ENCODE measurements at regions not wholly inside any gene's neighbourhood (a gene's known extent, or its start where the extent isn't known, plus 50 kb on each side); places are given as distances from the start of the nearest gene placed in this dataset.
"Not testable (repeated sequence)": the region's sequence is repeated elsewhere in the genome, so short reads cannot be mapped to it uniquely, and the experiment has no call there.

- Mint-ChIP-seq H3K4me3 (no peak overlapping the region), H3K36me3 (no peaks in the 10 kb centered on the region), H3K27ac (no peak overlapping the region), H3K4me1 (no peaks in the 10 kb centered on the region), H3K27me3 (peaks cover 11 to 27% (median 25%) of the 10 kb centered on the region in 3 donors), H3K9me3 (peaks cover 0 to 2% (median 0%) of the 10 kb centered on the region in 7 donors)
- DNase-seq (no peak), ATAC-seq (ENCODE audit: low read depth in 2 of 2) (no peak)
Measured at GRCh38 chr16:85196976-85197375, 84.7 kb upstream of the CIBAR2 start.

DNA sequence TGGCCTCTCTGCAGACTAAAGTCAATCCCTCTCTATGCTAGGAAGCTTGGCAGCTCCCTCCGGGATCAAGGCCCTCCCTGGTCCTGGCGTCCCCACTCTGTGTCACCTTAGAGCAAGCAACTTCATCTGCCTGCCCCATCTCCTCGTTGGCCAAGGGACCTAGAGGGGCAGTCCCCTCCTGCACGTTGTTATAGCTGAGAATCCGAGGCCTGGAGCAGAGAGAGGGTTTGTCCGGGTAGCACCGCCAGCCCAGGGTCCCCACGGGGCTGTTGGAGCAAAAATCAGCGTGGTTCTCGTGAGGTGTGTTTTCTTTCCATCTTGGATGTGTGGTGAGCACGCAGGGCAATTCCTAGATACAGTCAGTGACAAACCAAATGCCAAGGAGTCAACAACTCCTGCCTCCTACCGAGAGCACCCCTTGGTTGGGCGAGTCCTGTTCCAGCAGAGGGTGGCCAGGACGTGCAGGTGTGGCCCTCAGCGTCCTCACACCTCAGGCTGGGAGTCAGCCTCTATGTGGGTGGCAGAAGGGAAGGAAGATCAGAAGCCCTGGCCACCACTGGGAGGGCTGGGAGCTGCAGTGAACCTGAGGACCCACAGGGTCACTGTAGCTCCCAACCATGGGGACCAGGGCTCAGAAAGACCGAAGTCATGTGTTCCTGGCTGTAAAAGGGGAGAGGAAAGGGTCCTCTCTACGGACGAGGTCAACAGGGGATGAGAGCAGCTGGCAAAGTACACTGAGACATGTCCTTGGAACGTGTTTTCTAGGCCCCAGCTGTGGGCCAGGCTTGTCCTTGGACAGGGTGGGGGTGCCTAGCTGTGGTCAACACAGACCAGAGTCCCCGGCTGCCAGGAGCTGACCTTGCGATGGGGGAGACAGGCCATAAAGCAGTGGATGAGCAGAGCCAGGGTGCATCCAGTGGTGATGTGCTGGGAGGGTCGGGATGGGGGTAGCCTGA lies 85.6 kb upstream of the CIBAR2 start:
- DNase-seq, result no peak
- H3K4me1 Mint-ChIP-seq, result no peaks in the 10 kb centered on the region
- H3K4me3 Mint-ChIP-seq, result no peak overlapping the region
- no peak for ATAC-seq (ENCODE audit: low read depth in 2 of 2)
- H3K9me3 Mint-ChIP-seq, result no peaks in the 10 kb centered on the region
- H3K27ac Mint-ChIP-seq, result no peak overlapping the region
- peaks cover 5 to 27% (median 25%) of the 10 kb centered on the region in 3 donors for H3K27me3 Mint-ChIP-seq
- no peaks in the 10 kb centered on the region for H3K36me3 Mint-ChIP-seq

GRCh38 chr16:85199069-85199725 lies 86.9 kb upstream of the CIBAR2 start:
- Mint-ChIP-seq H3K4me3 (no peak overlapping the region), H3K9me3 (no peaks in the 10 kb centered on the region), H3K27me3 (peaks cover 5 to 29% (median 25%) of the 10 kb centered on the region in 3 donors), H3K36me3 (no peaks in the 10 kb centered on the region), H3K27ac (no peak overlapping the region), H3K4me1 (no peaks in the 10 kb centered on the region)
- ATAC-seq (ENCODE audit: low read depth in 2 of 2) (no peak), DNase-seq (no peak)

DNA sequence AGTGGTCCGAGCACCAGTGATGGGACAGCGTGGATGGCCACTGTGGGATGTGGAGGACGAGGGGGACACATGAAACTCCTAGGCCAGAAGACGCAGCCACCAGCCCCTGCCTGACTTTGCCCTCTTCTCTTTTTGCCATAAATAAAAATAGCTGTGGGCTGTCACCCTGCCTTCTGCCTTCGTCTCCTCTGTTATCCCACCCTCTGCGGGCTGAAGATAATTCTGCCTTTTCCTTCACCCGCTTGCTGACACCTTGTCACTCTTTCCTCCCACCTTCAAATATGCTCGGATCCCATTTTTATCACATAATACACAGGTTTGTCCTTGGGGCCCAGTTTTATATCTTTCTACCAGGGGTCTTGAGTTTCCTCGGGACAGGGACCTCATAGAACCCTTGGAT lies 87.6 kb upstream of the CIBAR2 start:
- no peaks in the 10 kb centered on the region for H3K36me3 Mint-ChIP-seq
- no peaks in the 10 kb centered on the region for H3K4me1 Mint-ChIP-seq
- H3K27ac Mint-ChIP-seq, result peak overlapping the region in 1 of 6 donors; percentile 63
- no peak overlapping the region for H3K4me3 Mint-ChIP-seq
- no peak for ATAC-seq (ENCODE audit: low read depth in 2 of 2)
- no peak for DNase-seq
- H3K9me3 Mint-ChIP-seq, result no peaks in the 10 kb centered on the region
- peaks cover 5 to 22% (median 18%) of the 10 kb centered on the region in 3 donors for H3K27me3 Mint-ChIP-seq

DNA sequence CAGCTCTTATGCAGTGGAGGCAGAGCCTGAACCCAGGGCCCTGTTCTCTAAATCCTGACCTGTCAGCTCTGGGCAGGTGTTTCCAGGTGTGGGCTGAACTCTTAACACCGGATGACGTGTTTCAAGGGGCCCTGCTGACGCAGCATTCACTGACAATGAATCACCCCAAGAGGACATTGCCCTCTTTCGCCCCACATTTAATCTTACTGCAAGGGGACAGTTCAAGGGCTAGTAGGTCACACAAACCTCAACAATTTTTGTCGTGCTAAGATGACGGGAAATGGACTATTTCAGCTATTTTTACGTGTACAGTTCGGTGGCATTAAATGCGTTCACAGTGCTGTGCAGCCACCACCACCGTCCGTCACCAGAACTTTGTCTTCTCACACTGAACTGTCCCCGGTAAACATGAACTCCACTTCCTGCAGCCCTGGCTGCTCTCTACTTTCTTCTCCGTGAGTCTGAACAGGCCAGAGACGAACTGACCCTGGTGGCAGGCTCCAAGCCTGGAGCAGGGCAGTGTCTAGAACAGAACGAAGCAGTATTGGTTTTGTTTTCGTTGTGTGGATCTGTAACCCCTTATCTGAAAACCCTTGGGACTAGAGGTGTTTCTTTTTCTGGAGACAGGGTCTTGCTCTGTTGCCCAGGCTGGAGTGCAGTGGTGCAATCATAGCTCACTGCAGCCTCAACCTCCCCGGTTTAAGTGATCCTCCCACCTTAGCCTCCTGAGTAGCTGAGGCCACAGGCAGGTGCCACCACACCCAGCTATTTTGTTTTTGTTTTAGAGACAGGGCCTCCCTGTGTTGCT lies 88.4 kb upstream of the CIBAR2 start:
- H3K27ac Mint-ChIP-seq, result no peak overlapping the region
- H3K36me3 Mint-ChIP-seq, result no peaks in the 10 kb centered on the region
- no peak for ATAC-seq (ENCODE audit: low read depth in 2 of 2)
- H3K4me1 Mint-ChIP-seq, result no peaks in the 10 kb centered on the region
- H3K9me3 Mint-ChIP-seq, result no peaks in the 10 kb centered on the region
- H3K4me3 Mint-ChIP-seq, result no peak overlapping the region
- no peak for DNase-seq
- H3K27me3 Mint-ChIP-seq, result peaks cover 5 to 24% (median 21%) of the 10 kb centered on the region in 3 donors

GRCh38 chr16:85201574-85201973 lies 89.3 kb upstream of the CIBAR2 start:
- Mint-ChIP-seq H3K4me3 (no peak overlapping the region), H3K4me1 (no peaks in the 10 kb centered on the region), H3K27me3 (peaks cover 5 to 26% (median 25%) of the 10 kb centered on the region in 3 donors), H3K36me3 (no peaks in the 10 kb centered on the region), H3K27ac (no peak overlapping the region), H3K9me3 (no peaks in the 10 kb centered on the region)
- ATAC-seq (ENCODE audit: low read depth in 2 of 2) (no peak), DNase-seq (no peak)

- no peak for ATAC-seq (ENCODE audit: low read depth in 2 of 2)
Measured at GRCh38 chr16:85202051-85202601, 89.9 kb upstream of the CIBAR2 start.

GRCh38 chr16:85202631-85203461 lies 90.6 kb upstream of the CIBAR2 start:
- DNase-seq (no peak), ATAC-seq (ENCODE audit: low read depth in 2 of 2) (no peak)
- Mint-ChIP-seq H3K27me3 (peaks cover 5 to 27% (median 19%) of the 10 kb centered on the region in 3 donors), H3K27ac (no peak overlapping the region), H3K4me3 (no peak overlapping the region), H3K36me3 (no peaks in the 10 kb centered on the region), H3K9me3 (no peaks in the 10 kb centered on the region), H3K4me1 (no peaks in the 10 kb centered on the region)

More at GRCh38 chr16:85202051-85202601, 89.9 kb upstream of the CIBAR2 start:
- Mint-ChIP-seq H3K27ac (no peak overlapping the region), H3K9me3 (no peaks in the 10 kb centered on the region), H3K27me3 (peaks cover 5 to 26% (median 24%) of the 10 kb centered on the region in 3 donors), H3K36me3 (no peaks in the 10 kb centered on the region), H3K4me3 (no peak overlapping the region), H3K4me1 (no peaks in the 10 kb centered on the region)
- no peak for DNase-seq

DNA sequence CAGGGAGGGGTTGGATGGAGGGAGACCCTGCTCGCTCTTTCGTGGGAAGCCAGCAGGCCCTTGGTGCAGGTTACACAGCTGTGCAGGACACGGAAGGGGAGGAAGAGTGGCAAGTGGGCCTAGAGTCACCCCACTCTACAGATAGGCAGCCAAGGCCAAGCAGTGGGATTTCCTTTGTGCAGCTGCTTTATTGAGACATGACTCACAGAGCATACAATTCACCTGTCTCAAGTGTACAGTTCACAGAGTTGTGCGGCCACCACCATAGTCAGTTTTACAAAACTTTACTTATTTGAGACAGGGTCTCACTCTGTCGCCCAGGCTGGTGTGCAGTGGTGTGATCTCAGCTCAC lies 91.2 kb upstream of the CIBAR2 start:
- Mint-ChIP-seq H3K36me3 (no peaks in the 10 kb centered on the region), H3K4me1 (no peaks in the 10 kb centered on the region)

DNA sequence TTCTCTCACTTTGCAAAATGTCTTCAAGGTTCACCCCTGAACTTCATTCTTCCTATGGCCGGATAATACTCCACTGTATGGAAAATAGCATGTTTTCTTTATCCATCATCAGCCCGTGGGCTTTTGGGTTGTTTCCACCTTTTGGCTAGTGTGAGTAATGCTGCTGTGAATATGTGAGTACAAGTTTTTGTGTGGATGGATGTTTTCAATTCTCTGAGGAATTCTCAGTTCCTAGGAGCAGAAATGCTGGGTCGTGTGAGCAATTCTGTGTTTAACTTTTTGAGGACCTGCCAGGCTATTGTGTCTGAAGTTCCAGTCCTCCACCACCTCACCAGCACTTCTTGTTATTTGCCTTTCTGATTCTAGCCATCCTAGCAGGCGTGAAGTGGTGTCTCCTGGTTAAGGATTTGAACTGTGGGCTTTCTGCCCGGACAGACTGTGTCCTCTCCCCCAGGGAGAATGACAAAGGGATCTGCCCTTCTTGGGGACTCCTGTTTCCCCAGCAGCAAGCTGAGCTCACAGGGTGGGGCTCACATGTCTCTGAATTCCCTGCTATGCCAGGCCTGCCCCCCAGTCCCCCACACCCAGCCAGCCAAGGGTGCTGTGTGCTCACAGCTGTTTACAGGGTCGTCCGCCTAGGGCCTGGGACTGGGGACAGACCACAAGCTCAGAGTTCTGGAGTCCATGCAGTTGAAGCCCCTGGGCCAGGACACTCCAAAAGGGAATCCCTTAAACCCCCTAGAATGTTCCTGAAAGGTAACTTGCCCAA lies 92.2 kb upstream of the CIBAR2 start:
- H3K4me1 Mint-ChIP-seq, result no peaks in the 10 kb centered on the region
- peaks cover 0 to 7% (median 2%) of the 10 kb centered on the region in 7 donors for H3K9me3 Mint-ChIP-seq
- DNase-seq, result no peak
- no peak overlapping the region for H3K27ac Mint-ChIP-seq
- H3K4me3 Mint-ChIP-seq, result no peak overlapping the region
- H3K36me3 Mint-ChIP-seq, result no peaks in the 10 kb centered on the region
- no peak for ATAC-seq (ENCODE audit: low read depth in 2 of 2)
- H3K27me3 Mint-ChIP-seq, result peaks cover 5 to 25% (median 16%) of the 10 kb centered on the region in 3 donors

More for the DNA sequence above, 91.2 kb upstream of the CIBAR2 start:
- Mint-ChIP-seq H3K9me3 (peaks cover 0 to 2% (median 0%) of the 10 kb centered on the region in 7 donors), H3K4me3 (no peak overlapping the region), H3K27me3 (peaks cover 5 to 25% (median 16%) of the 10 kb centered on the region in 3 donors), H3K27ac (peak overlapping the region in 1 of 6 donors; percentile 11)
- DNase-seq (no peak), ATAC-seq (ENCODE audit: low read depth in 2 of 2) (no peak)

GRCh38 chr16:85205257-85205656 lies 93.0 kb upstream of the CIBAR2 start:
- DNase-seq; H3K4me1 Mint-ChIP-seq; H3K4me3 Mint-ChIP-seq; ATAC-seq (ENCODE audit: low read depth in 2 of 2); H3K27ac Mint-ChIP-seq; H3K36me3 Mint-ChIP-seq; H3K9me3 Mint-ChIP-seq: not testable (repeated sequence)
- peaks cover 0 to 25% (median 9%) of the 10 kb centered on the region in 3 donors for H3K27me3 Mint-ChIP-seq

Measured in naive B cell (primary cell).